CD14-positive monocyte (primary cell): ENCODE measurements at regions not wholly inside any gene's neighbourhood (a gene's known extent, or its start where the extent isn't known, plus 50 kb on each side); places are given as distances from the start of the nearest gene placed in this dataset.

ENCODE experiments used
- DNase-seq, 3 donors: peaks; one replicate each; pipeline ENCODE4 v3.0.0-alpha.2; 2011 to 2022
- H2AFZ ChIP-seq: 2 replicates; pipeline ENCODE4 v1.6.0; 2012; ENCODE audit warnings: mild to moderate bottlenecking, low read depth, low read length, inconsistent platforms; ENCODE audit not compliant: insufficient read depth, poor library complexity, severe bottlenecking
- H3K27ac ChIP-seq, 2 donors: 1 replicate in 1 of 2; 2 replicates in 1 of 2; pipeline ENCODE4 v1.5.1; 2012 to 2013; ENCODE audit warnings: low read length in 2 of 2, control low read depth in 1 of 2, inconsistent platforms in 1 of 2, low read depth in 1 of 2, mild to moderate bottlenecking in 1 of 2
- H3K27me3 ChIP-seq, 2 donors: one replicate each; pipeline versions ENCODE4 v1.6.0 to v1.6.1; 2011 to 2013; ENCODE audit warnings: low read length in 2 of 2; ENCODE audit not compliant: control insufficient read depth in 2 of 2, insufficient read depth in 2 of 2
- H3K36me3 ChIP-seq, 2 donors: replicated peaks in 1 of 2; 1 replicate in 1 of 2; 2 replicates in 1 of 2; pipeline versions ENCODE4 v1.5.1 to v1.6.1; 2012 to 2013; ENCODE audit warnings: low read length in 2 of 2, control low read depth in 1 of 2, inconsistent platforms in 1 of 2, mild to moderate bottlenecking in 1 of 2; ENCODE audit not compliant: insufficient read depth in 2 of 2, control insufficient read depth in 1 of 2
- H3K4me1 ChIP-seq, 2 donors: 1 replicate in 1 of 2; 2 replicates in 1 of 2; pipeline versions ENCODE4 v1.5.1 to v1.6.1; 2012 to 2013; ENCODE audit warnings: low read length in 2 of 2, control low read depth in 1 of 2, inconsistent platforms in 1 of 2, mild to moderate bottlenecking in 1 of 2, moderate library complexity in 1 of 2; ENCODE audit not compliant: insufficient read depth in 2 of 2, control insufficient read depth in 1 of 2
- H3K4me2 ChIP-seq: replicated peaks from 2 replicates; pipeline ENCODE3; 2012; ENCODE audit warnings: low read length, moderate library complexity, mild to moderate bottlenecking; ENCODE audit not compliant: poor library complexity, severe bottlenecking; ENCODE audit errors: extremely low read depth
- H3K4me3 ChIP-seq, 3 experiments: fragments of 200-600 bp in 1 of 3; sonication (generic) in 1 of 3; replicated peaks in 1 of 3; 1 replicate in 2 of 3; 2 replicates in 1 of 3; pipeline ENCODE4 v1.5.1; 2011 to 2013; ENCODE audit warnings: low read length in 3 of 3, mild to moderate bottlenecking in 3 of 3, control low read depth in 2 of 3, low read depth in 2 of 3, inconsistent platforms in 1 of 3, moderate library complexity in 1 of 3
- H3K79me2 ChIP-seq: 2 replicates; pipeline ENCODE4 v1.6.0; 2012; ENCODE audit warnings: mild to moderate bottlenecking, control low read depth, inconsistent platforms, low read length, moderate library complexity; ENCODE audit not compliant: insufficient read depth
- H3K9ac ChIP-seq: 2 replicates; pipeline ENCODE4 v1.6.0; 2017; ENCODE audit warnings: low read length, mild to moderate bottlenecking; ENCODE audit not compliant: insufficient read depth, poor library complexity, severe bottlenecking
- H3K9me3 ChIP-seq, 2 donors: replicated peaks in 1 of 2; 1 replicate in 1 of 2; 2 replicates in 1 of 2; pipeline versions ENCODE4 v1.5.1 to v1.6.1; 2012 to 2013; ENCODE audit warnings: low read length in 2 of 2, control low read depth in 1 of 2; ENCODE audit not compliant: control insufficient read depth in 1 of 2, insufficient read depth in 1 of 2
- H4K20me1 ChIP-seq: 2 replicates; pipeline ENCODE4 v1.6.0; 2012; ENCODE audit warnings: mild to moderate bottlenecking, low read length, control low read depth, moderate library complexity; ENCODE audit not compliant: insufficient read depth
- H3K27ac Mint-ChIP-seq, 7 donors: one replicate each; pipeline ENCODE4 v1.8.0; 2020; ENCODE audit warnings: mild to moderate bottlenecking in 7 of 7, mixed read lengths in 7 of 7, moderate library complexity in 6 of 7, inconsistent platforms in 2 of 7
- H3K27me3 Mint-ChIP-seq, 3 donors: one replicate each; pipeline ENCODE4 v1.8.0; 2021 to 2022; ENCODE audit warnings: low read depth in 3 of 3, mild to moderate bottlenecking in 3 of 3, mixed read lengths in 3 of 3, moderate library complexity in 3 of 3, inconsistent platforms in 1 of 3
- H3K36me3 Mint-ChIP-seq, 2 donors: one replicate each; pipeline ENCODE4 v1.8.0; 2020; ENCODE audit warnings: mixed read lengths in 2 of 2, inconsistent platforms in 1 of 2, mild to moderate bottlenecking in 1 of 2
- H3K4me1 Mint-ChIP-seq: one replicate; pipeline ENCODE4 v1.8.0; 2020; ENCODE audit warnings: mild to moderate bottlenecking, mixed read lengths
- H3K4me3 Mint-ChIP-seq, 2 donors: one replicate each; pipeline ENCODE4 v1.8.0; 2020; ENCODE audit warnings: mild to moderate bottlenecking in 2 of 2, mixed read lengths in 2 of 2, moderate library complexity in 1 of 2
- H3K9me3 Mint-ChIP-seq, 7 donors: one replicate each; pipeline ENCODE4 v1.8.0; 2020 to 2022; ENCODE audit warnings: mixed read lengths in 7 of 7, mild to moderate bottlenecking in 6 of 7, moderate library complexity in 6 of 7, inconsistent platforms in 2 of 7
- WGBS: methylation state at CpG from one replicate; pipeline ENCODE4 v1.1.5; 2013; ENCODE audit warnings: missing lambda C conversion rate; ENCODE audit not compliant: insufficient coverage; 5-methylcytosine and 5-hydroxymethylcytosine counted together
- intact Hi-C, 2 donors: fragments of 100-400 bp; cut with micrococcal nuclease; formaldehyde crosslinking; loops; one replicate each; pipeline versions ENCODE4 v1.15.0 to v1.15.1; 2023
- TF ChIP-seq, protein P1 (sequence below): fragments of 200-600 bp; IDR thresholded peaks from one replicate; pipeline ENCODE4 v1.8.0; 2022; ENCODE audit warnings: antibody characterized with exemption, mild to moderate bottlenecking

DNA sequence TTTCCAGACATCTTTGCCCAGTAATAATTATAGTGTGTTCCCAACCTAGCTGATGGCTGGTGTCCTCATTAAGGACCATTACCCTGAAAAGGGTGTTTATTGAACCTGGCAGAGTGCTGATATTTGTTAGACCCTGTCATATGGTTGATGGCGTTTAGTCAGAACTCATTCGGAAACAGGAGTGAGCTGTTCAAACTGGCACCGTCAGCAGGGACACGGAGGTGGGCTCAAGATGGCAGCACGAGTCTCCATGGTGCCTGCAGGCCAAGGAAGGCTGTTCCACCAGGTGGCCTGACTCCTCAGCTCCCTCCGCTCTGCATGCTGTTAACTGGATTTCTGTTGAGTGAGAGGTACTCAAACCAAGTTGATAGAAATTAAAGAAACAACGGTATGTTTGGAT lies 589.1 kb upstream of the MGMT start:
- no peak overlapping the region for H3K4me3 ChIP-seq
- no peak overlapping the region for H3K4me3 Mint-ChIP-seq
- no peaks in the 10 kb centered on the region for H4K20me1 ChIP-seq
- H3K27ac Mint-ChIP-seq, result no peak overlapping the region
- no peaks in the 10 kb centered on the region for H3K36me3 ChIP-seq
- peaks cover 0 to 2% (median 0%) of the 10 kb centered on the region in 7 donors for H3K9me3 Mint-ChIP-seq
- WGBS, result 94% methylated on average over 6 of the region's 7 CpGs
- no peak overlapping the region for H3K27ac ChIP-seq
- H3K27me3 ChIP-seq, result no peaks in the 10 kb centered on the region
- no peak for DNase-seq
- H3K4me2 ChIP-seq, result no peak overlapping the region
- peaks cover 3 to 5% (median 3%) of the 10 kb centered on the region in 3 donors for H3K27me3 Mint-ChIP-seq
- no peak overlapping the region for H2AFZ ChIP-seq
- TF ChIP-seq, protein P1, sequence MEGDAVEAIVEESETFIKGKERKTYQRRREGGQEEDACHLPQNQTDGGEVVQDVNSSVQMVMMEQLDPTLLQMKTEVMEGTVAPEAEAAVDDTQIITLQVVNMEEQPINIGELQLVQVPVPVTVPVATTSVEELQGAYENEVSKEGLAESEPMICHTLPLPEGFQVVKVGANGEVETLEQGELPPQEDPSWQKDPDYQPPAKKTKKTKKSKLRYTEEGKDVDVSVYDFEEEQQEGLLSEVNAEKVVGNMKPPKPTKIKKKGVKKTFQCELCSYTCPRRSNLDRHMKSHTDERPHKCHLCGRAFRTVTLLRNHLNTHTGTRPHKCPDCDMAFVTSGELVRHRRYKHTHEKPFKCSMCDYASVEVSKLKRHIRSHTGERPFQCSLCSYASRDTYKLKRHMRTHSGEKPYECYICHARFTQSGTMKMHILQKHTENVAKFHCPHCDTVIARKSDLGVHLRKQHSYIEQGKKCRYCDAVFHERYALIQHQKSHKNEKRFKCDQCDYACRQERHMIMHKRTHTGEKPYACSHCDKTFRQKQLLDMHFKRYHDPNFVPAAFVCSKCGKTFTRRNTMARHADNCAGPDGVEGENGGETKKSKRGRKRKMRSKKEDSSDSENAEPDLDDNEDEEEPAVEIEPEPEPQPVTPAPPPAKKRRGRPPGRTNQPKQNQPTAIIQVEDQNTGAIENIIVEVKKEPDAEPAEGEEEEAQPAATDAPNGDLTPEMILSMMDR, result no peak
- H3K36me3 Mint-ChIP-seq, result no peaks in the 10 kb centered on the region
- no peaks in the 10 kb centered on the region for H3K4me1 ChIP-seq
- intact Hi-C loops, result no loop called here
- H3K9me3 ChIP-seq, result no peaks in the 10 kb centered on the region
- H3K9ac ChIP-seq, result no peak overlapping the region
- no peaks in the 10 kb centered on the region for H3K4me1 Mint-ChIP-seq
- H3K79me2 ChIP-seq, result no peaks in the 10 kb centered on the region

DNA sequence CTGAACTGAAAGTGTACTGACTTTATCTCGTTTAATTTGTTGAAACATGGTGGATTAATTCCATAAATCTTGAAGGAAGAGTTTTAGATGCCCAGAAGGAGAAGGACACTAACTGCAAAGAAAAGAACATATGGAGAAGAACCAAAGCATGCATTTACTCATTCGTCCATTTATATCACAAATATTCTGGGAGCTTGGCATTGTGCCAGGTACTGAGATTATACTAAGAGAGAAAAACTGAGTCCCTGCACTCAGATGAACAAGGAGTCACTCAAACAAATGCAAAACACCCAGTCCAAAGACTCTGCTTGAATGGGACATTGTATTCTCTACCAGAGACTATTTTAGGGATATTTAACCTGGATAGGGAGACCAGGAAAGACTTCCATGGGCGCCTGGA lies 588.0 kb upstream of the MGMT start:
- Histone ChIP-seq H3K27ac (no peak overlapping the region), H3K9me3 (no peaks in the 10 kb centered on the region), H3K27me3 (no peaks in the 10 kb centered on the region), H3K9ac (no peak overlapping the region), H3K79me2 (no peaks in the 10 kb centered on the region), H4K20me1 (no peaks in the 10 kb centered on the region), H3K4me2 (no peak overlapping the region), H3K36me3 (no peaks in the 10 kb centered on the region), H3K4me1 (no peaks in the 10 kb centered on the region), H3K4me3 (no peak overlapping the region), H2AFZ (no peak overlapping the region)
- TF ChIP-seq, protein P1, result no peak
- no peak for DNase-seq
- 75% methylated on average over 1 of the region's 3 CpGs for WGBS
- H3K4me1 Mint-ChIP-seq, result no peaks in the 10 kb centered on the region
- no peak overlapping the region for H3K4me3 Mint-ChIP-seq
- peaks cover 0 to 2% (median 0%) of the 10 kb centered on the region in 7 donors for H3K9me3 Mint-ChIP-seq
- H3K27ac Mint-ChIP-seq, result no peak overlapping the region
- intact Hi-C loops, result no loop called here
- H3K36me3 Mint-ChIP-seq, result no peaks in the 10 kb centered on the region
- H3K27me3 Mint-ChIP-seq, result peaks cover 3 to 5% (median 3%) of the 10 kb centered on the region in 3 donors
